Neural cell (in vitro differentiated cells): ENCODE measurements at regions not wholly inside any gene's neighbourhood (a gene's known extent, or its start where the extent isn't known, plus 50 kb on each side); places are given as distances from the start of the nearest gene placed in this dataset.

ENCODE experiments used
- H2AFZ ChIP-seq: fragments of 200-600, 300-800 bp; sonication (generic), shearing (Covaris generic); 2 replicates; pipeline ENCODE4 v1.6.0; 2014; ENCODE audit warnings: low read depth, mild to moderate bottlenecking, antibody characterized with exemption, low read length, moderate library complexity
- H3F3A ChIP-seq: fragments of 200-600 bp; shearing (Covaris generic); 2 replicates; pipeline ENCODE4 v1.6.1; 2016; ENCODE audit warnings: mild to moderate bottlenecking, moderate library complexity, mixed read lengths, antibody characterized with exemption, low read length; ENCODE audit not compliant: insufficient read depth, poor library complexity, severe bottlenecking
- H3K27ac ChIP-seq: fragments of 200-600, 300-800 bp; sonication (generic), shearing (Covaris generic); 2 replicates; pipeline ENCODE4 v1.5.1; 2014; ENCODE audit warnings: mild to moderate bottlenecking, low read length, moderate library complexity
- H3K27me3 ChIP-seq: fragments of 300-800, 200-600 bp; sonication (generic), shearing (Covaris generic); 2 replicates; pipeline ENCODE4 v1.6.0; 2014; ENCODE audit warnings: mild to moderate bottlenecking, low read depth, low read length, moderate library complexity; ENCODE audit not compliant: insufficient read depth
- H3K36me3 ChIP-seq: fragments of 300-800, 200-600 bp; sonication (generic), shearing (Covaris generic); 2 replicates; pipeline ENCODE4 v1.5.1; 2014; ENCODE audit warnings: mild to moderate bottlenecking, antibody characterized with exemption, low read length, moderate library complexity; ENCODE audit not compliant: insufficient read depth
- H3K4me2 ChIP-seq: fragments of 300-800, 200-600 bp; sonication (generic), shearing (Covaris generic); 2 replicates; pipeline ENCODE4 v1.6.0; 2014; ENCODE audit warnings: mild to moderate bottlenecking, low read length
- H3K4me3 ChIP-seq: fragments of 300-800, 200-600 bp; sonication (generic), shearing (Covaris generic); 2 replicates; pipeline ENCODE4 v1.5.1; 2014; ENCODE audit warnings: mild to moderate bottlenecking, low read length, moderate library complexity
- H3K79me2 ChIP-seq: fragments of 200-600 bp; shearing (Covaris generic); replicated peaks from 2 replicates; pipeline ENCODE4 v1.6.0; 2014; ENCODE audit warnings: mild to moderate bottlenecking, low read length, moderate library complexity; ENCODE audit not compliant: insufficient read depth
- H3K9ac ChIP-seq: fragments of 300-800, 200-600 bp; sonication (generic), shearing (Covaris generic); 2 replicates; pipeline ENCODE4 v1.6.1; 2016; ENCODE audit warnings: mild to moderate bottlenecking, low read length, mixed read lengths
- H3K9me2 ChIP-seq: fragments of 200-600 bp; shearing (Covaris generic); 2 replicates; pipeline ENCODE4 v1.6.1; 2016; ENCODE audit warnings: mild to moderate bottlenecking, low read length, mixed read lengths; ENCODE audit not compliant: insufficient read depth
- H3K9me3 ChIP-seq: fragments of 200-600, 300-800 bp; sonication (generic), shearing (Covaris generic); 2 replicates; pipeline ENCODE4 v1.6.1; 2016; ENCODE audit warnings: mild to moderate bottlenecking, mixed run types, low read length, moderate library complexity, mixed read lengths
- H4K20me1 ChIP-seq: fragments of 200-600 bp; shearing (Covaris generic); 2 replicates; pipeline ENCODE4 v1.6.1; 2016; ENCODE audit warnings: mild to moderate bottlenecking, mixed run types; ENCODE audit not compliant: insufficient read depth
- CTCF ChIP-seq: fragments of 450-650 bp; IDR thresholded peaks from 2 replicates; pipeline ENCODE4 v1.5.1; 2014; ENCODE audit warnings: antibody characterized with exemption, mild to moderate bottlenecking, moderate library complexity; ENCODE audit not compliant: poor library complexity, severe bottlenecking
- EP300 ChIP-seq: fragments of 450-650 bp; conservative IDR thresholded peaks from 2 replicates; pipeline ENCODE4 v1.6.1; 2014; ENCODE audit warnings: antibody characterized with exemption, mild to moderate bottlenecking, moderate library complexity; ENCODE audit not compliant: poor library complexity, severe bottlenecking
- EZH2 ChIP-seq: fragments of 200-600, 300-800 bp; shearing (Covaris generic), sonication (generic); IDR thresholded peaks from 2 replicates; pipeline ENCODE4 v1.6.1; 2014; ENCODE audit warnings: antibody characterized with exemption, low read length, borderline replicate concordance, mild to moderate bottlenecking; ENCODE audit not compliant: insufficient read depth, poor library complexity, severe bottlenecking
- MXI1 ChIP-seq: fragments of 450-650 bp; conservative IDR thresholded peaks from 2 replicates; pipeline ENCODE4 v1.6.1; 2014; ENCODE audit warnings: antibody characterized with exemption, mild to moderate bottlenecking; ENCODE audit not compliant: poor library complexity, severe bottlenecking
- POLR2AphosphoS5 ChIP-seq: IDR thresholded peaks from 2 replicates; pipeline ENCODE4 v1.6.1; 2012
- RAD21 ChIP-seq: fragments of 450-650 bp; conservative IDR thresholded peaks from 2 replicates; pipeline ENCODE4 v1.6.1; 2014; ENCODE audit warnings: antibody characterized with exemption, mild to moderate bottlenecking, moderate library complexity
- SMC3 ChIP-seq: fragments of 450-650 bp; conservative IDR thresholded peaks from 2 replicates; pipeline ENCODE4 v1.6.1; 2014; ENCODE audit warnings: antibody characterized with exemption, mild to moderate bottlenecking, moderate library complexity; ENCODE audit not compliant: poor library complexity
- TAF1 ChIP-seq: IDR thresholded peaks from 2 replicates; pipeline ENCODE4 v1.6.1; 2012; ENCODE audit warnings: low read depth
- TF ChIP-seq, protein P1 (sequence below): IDR thresholded peaks from 2 replicates; pipeline ENCODE4 v1.6.1; 2012; ENCODE audit warnings: borderline replicate concordance

DNA sequence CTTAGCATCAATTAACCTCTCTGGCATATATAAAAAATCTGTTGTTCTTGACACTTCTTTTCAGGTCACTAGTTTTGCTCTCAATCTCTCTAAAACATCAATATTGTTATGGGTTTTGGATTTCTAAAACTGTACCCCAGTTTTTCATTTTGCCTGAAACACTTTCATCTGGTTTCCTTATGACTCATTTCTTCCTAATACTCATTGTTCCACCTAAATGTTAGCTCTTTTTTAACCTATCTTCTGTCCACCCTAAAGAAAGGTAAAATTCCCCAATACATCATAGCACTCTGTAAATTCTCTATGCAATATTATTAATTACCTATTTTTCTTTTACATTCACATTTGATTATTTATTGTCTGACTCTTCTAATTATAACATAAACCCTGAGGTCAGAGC is 575.5 kb upstream of the NDST4 start:
- Histone ChIP-seq H3K4me2 (no peak overlapping the region), H3F3A (no peaks in the 10 kb centered on the region), H2AFZ (no peak overlapping the region), H3K4me3 (no peak overlapping the region), H3K36me3 (no peaks in the 10 kb centered on the region), H3K9me2 (no peaks in the 10 kb centered on the region), H3K27me3 (no peaks in the 10 kb centered on the region), H3K27ac (no peak overlapping the region), H3K9ac (no peak overlapping the region), H4K20me1 (no peaks in the 10 kb centered on the region), H3K9me3 (no peaks in the 10 kb centered on the region), H3K79me2 (no peaks in the 10 kb centered on the region)
- TF ChIP-seq POLR2AphosphoS5, result no peak
- no peak for TF ChIP-seq EZH2
- TF ChIP-seq, protein P1, sequence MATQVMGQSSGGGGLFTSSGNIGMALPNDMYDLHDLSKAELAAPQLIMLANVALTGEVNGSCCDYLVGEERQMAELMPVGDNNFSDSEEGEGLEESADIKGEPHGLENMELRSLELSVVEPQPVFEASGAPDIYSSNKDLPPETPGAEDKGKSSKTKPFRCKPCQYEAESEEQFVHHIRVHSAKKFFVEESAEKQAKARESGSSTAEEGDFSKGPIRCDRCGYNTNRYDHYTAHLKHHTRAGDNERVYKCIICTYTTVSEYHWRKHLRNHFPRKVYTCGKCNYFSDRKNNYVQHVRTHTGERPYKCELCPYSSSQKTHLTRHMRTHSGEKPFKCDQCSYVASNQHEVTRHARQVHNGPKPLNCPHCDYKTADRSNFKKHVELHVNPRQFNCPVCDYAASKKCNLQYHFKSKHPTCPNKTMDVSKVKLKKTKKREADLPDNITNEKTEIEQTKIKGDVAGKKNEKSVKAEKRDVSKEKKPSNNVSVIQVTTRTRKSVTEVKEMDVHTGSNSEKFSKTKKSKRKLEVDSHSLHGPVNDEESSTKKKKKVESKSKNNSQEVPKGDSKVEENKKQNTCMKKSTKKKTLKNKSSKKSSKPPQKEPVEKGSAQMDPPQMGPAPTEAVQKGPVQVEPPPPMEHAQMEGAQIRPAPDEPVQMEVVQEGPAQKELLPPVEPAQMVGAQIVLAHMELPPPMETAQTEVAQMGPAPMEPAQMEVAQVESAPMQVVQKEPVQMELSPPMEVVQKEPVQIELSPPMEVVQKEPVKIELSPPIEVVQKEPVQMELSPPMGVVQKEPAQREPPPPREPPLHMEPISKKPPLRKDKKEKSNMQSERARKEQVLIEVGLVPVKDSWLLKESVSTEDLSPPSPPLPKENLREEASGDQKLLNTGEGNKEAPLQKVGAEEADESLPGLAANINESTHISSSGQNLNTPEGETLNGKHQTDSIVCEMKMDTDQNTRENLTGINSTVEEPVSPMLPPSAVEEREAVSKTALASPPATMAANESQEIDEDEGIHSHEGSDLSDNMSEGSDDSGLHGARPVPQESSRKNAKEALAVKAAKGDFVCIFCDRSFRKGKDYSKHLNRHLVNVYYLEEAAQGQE, result no peak
- no peak for TF ChIP-seq CTCF
- no peak for TF ChIP-seq TAF1
- no peak for TF ChIP-seq MXI1
- no peak for TF ChIP-seq EP300

GRCh38 chr4:115687052-115687755 is 573.8 kb upstream of the NDST4 start:
- Histone ChIP-seq H4K20me1 (no peaks in the 10 kb centered on the region), H3K4me2 (no peak overlapping the region), H2AFZ (no peak overlapping the region), H3K36me3 (no peaks in the 10 kb centered on the region), H3K9me2 (no peaks in the 10 kb centered on the region), H3K79me2 (no peaks in the 10 kb centered on the region), H3K9me3 (no peaks in the 10 kb centered on the region), H3F3A (no peaks in the 10 kb centered on the region), H3K9ac (no peak overlapping the region), H3K27me3 (no peaks in the 10 kb centered on the region), H3K4me3 (no peak overlapping the region), H3K27ac (no peak overlapping the region)
- TF ChIP-seq EP300 (no peak), RAD21 (no peak), MXI1 (no peak), EZH2 (no peak), CTCF (no peak), TAF1 (no peak), SMC3 (no peak), POLR2AphosphoS5 (no peak)
- TF ChIP-seq, protein P1, result no peak
